Bronchial epithelial cell (primary cell): ENCODE measurements at regions not wholly inside any gene's neighbourhood (a gene's known extent, or its start where the extent isn't known, plus 50 kb on each side); places are given as distances from the start of the nearest gene placed in this dataset.

ENCODE experiments used
- DNase-seq: peaks from one replicate; pipeline ENCODE4 v3.0.0-alpha.2; 2010; ENCODE audit warnings: low read depth
- FAIRE-seq: peaks from 2 replicates; lab custom pipeline; 2011; peaks lifted over from hg19 to GRCh38; lab: Jason Lieb, UNC
- H3K27me3 ChIP-seq: 2 replicates; pipeline ENCODE4 v1.5.1; 2011; ENCODE audit warnings: low read length; ENCODE audit not compliant: control insufficient read depth, insufficient read depth
- H3K36me3 ChIP-seq: 2 replicates; pipeline ENCODE4 v1.5.1; 2011; ENCODE audit warnings: low read length; ENCODE audit not compliant: control insufficient read depth, insufficient read depth
- H3K4me3 ChIP-seq: 2 replicates; pipeline ENCODE4 v1.5.1; 2011; ENCODE audit warnings: mild to moderate bottlenecking, low read depth, low read length, control low read depth
- CTCF ChIP-seq: IDR thresholded peaks from 2 replicates; pipeline ENCODE4 v1.5.1; 2011; ENCODE audit warnings: mild to moderate bottlenecking, moderate library complexity, low read length, control low read depth, inconsistent platforms; ENCODE audit not compliant: insufficient read depth, severe bottlenecking

GRCh38 chr5:145166110-145166509 is 669.0 kb downstream of the PRELID2 start:
- Histone ChIP-seq H3K27me3 (no peaks in the 10 kb centered on the region), H3K36me3 (no peaks in the 10 kb centered on the region), H3K4me3 (no peak overlapping the region)
- DNase-seq (no peak), FAIRE-seq (no peak)
- TF ChIP-seq CTCF = no peak

- no peak for FAIRE-seq
Measured at GRCh38 chr5:145163876-145164275, 671.3 kb downstream of the PRELID2 start.

GRCh38 chr5:145162626-145163025 is 672.5 kb downstream of the PRELID2 start:
- DNase-seq (no peak), FAIRE-seq (no peak)
- no peaks in the 10 kb centered on the region for H3K27me3 ChIP-seq
- H3K36me3 ChIP-seq = no peaks in the 10 kb centered on the region
- TF ChIP-seq CTCF = no peak
- no peak overlapping the region for H3K4me3 ChIP-seq

More at GRCh38 chr5:145163876-145164275, 671.3 kb downstream of the PRELID2 start:
- Histone ChIP-seq H3K36me3 (no peaks in the 10 kb centered on the region), H3K27me3 (no peaks in the 10 kb centered on the region), H3K4me3 (no peak overlapping the region)
- DNase-seq = no peak
- no peak for TF ChIP-seq CTCF

GRCh38 chr5:145161391-145161790 is 673.8 kb downstream of the PRELID2 start:
- Histone ChIP-seq H3K27me3 (no peaks in the 10 kb centered on the region), H3K4me3 (no peak overlapping the region), H3K36me3 (no peaks in the 10 kb centered on the region)
- DNase-seq (no peak), FAIRE-seq (no peak)
- TF ChIP-seq CTCF = no peak

GRCh38 chr5:145160679-145161078 is 674.5 kb downstream of the PRELID2 start:
- Histone ChIP-seq H3K36me3 (no peaks in the 10 kb centered on the region), H3K4me3 (no peak overlapping the region), H3K27me3 (no peaks in the 10 kb centered on the region)
- DNase-seq (peak; percentile 13), FAIRE-seq (no peak)
- no peak for TF ChIP-seq CTCF

GRCh38 chr5:145158730-145159129 is 676.4 kb downstream of the PRELID2 start:
- Histone ChIP-seq H3K27me3 (no peaks in the 10 kb centered on the region), H3K36me3 (no peaks in the 10 kb centered on the region), H3K4me3 (no peak overlapping the region)
- DNase-seq (no peak), FAIRE-seq (no peak)
- no peak for TF ChIP-seq CTCF
